ENCODE measurements at regions not wholly inside any gene's neighbourhood (a gene's known extent, or its start where the extent isn't known, plus 50 kb on each side); places are given as distances from the start of the nearest gene placed in this dataset.

- no peak for TF ChIP-seq CEBPB (IDR thresholded peaks at IDR 0.05)
- no peak for TF ChIP-seq YY1 (IDR thresholded peaks at IDR 0.05; ENCODE audit: low read depth)
- TF ChIP-seq MAX (IDR thresholded peaks at IDR 0.05), result no peak
- no peak; the same call in 1 of the 2 replicates for TF ChIP-seq RAD21 (IDR thresholded peaks at IDR 0.05; ENCODE audit: low read depth)
- TF ChIP-seq TCF12 (IDR thresholded peaks at IDR 0.05; ENCODE audit: low read depth), result no peak
- no peak for TF ChIP-seq ZBTB7A (IDR thresholded peaks at IDR 0.05; ENCODE audit: low read depth)
- no peak for TF ChIP-seq NFIC (IDR thresholded peaks at IDR 0.05)
- TF ChIP-seq CREB1 (IDR thresholded peaks at IDR 0.05; ENCODE audit: low read depth), result no peak
Measured at GRCh38 chr21:20570824-20571232, 427.4 kb upstream of the NCAM2 start.

- TF ChIP-seq YY1 (IDR thresholded peaks at IDR 0.05; ENCODE audit: low read depth) (no peak), MAX (IDR thresholded peaks at IDR 0.05) (no peak), TCF12 (IDR thresholded peaks at IDR 0.05; ENCODE audit: low read depth) (no peak), REST (IDR thresholded peaks at IDR 0.05; ENCODE audit: low read depth) (no peak), USF1 (IDR thresholded peaks at IDR 0.05) (no peak), RAD21 (IDR thresholded peaks at IDR 0.05; ENCODE audit: low read depth) (no peak), CEBPB (IDR thresholded peaks at IDR 0.05) (no peak), EGR1 (IDR thresholded peaks at IDR 0.05) (no peak), ZBTB7A (IDR thresholded peaks at IDR 0.05; ENCODE audit: low read depth) (no peak), EP300 (IDR thresholded peaks at IDR 0.05; ENCODE audit: borderline replicate concordance) (no peak), FOXM1 (IDR thresholded peaks at IDR 0.05; ENCODE audit: borderline replicate concordance, low read depth) (no peak), CREB1 (IDR thresholded peaks at IDR 0.05; ENCODE audit: low read depth) (no peak), TAF1 (IDR thresholded peaks at IDR 0.05; ENCODE audit: low read depth) (no peak), TEAD4 (IDR thresholded peaks at IDR 0.05) (no peak), NFIC (IDR thresholded peaks at IDR 0.05) (no peak)
Measured at GRCh38 chr21:20572582-20572981, 425.6 kb upstream of the NCAM2 start.

- TF ChIP-seq MAX (IDR thresholded peaks at IDR 0.05) (no peak), YY1 (IDR thresholded peaks at IDR 0.05; ENCODE audit: low read depth) (no peak), CEBPB (IDR thresholded peaks at IDR 0.05) (no peak), USF1 (IDR thresholded peaks at IDR 0.05) (no peak), EGR1 (IDR thresholded peaks at IDR 0.05) (no peak), TEAD4 (IDR thresholded peaks at IDR 0.05) (no peak), EP300 (IDR thresholded peaks at IDR 0.05; ENCODE audit: borderline replicate concordance) (no peak), TAF1 (IDR thresholded peaks at IDR 0.05; ENCODE audit: low read depth) (no peak), CREB1 (IDR thresholded peaks at IDR 0.05; ENCODE audit: low read depth) (no peak), REST (IDR thresholded peaks at IDR 0.05; ENCODE audit: low read depth) (no peak), ZBTB7A (IDR thresholded peaks at IDR 0.05; ENCODE audit: low read depth) (no peak), RAD21 (IDR thresholded peaks at IDR 0.05; ENCODE audit: low read depth) (no peak), FOXM1 (IDR thresholded peaks at IDR 0.05; ENCODE audit: borderline replicate concordance, low read depth) (no peak), TCF12 (IDR thresholded peaks at IDR 0.05; ENCODE audit: low read depth) (no peak), NFIC (IDR thresholded peaks at IDR 0.05) (no peak)
Measured at GRCh38 chr21:20581361-20581760, 416.8 kb upstream of the NCAM2 start.

- no peak for TF ChIP-seq USF1 (IDR thresholded peaks at IDR 0.05)
- TF ChIP-seq ZBTB7A (IDR thresholded peaks at IDR 0.05; ENCODE audit: low read depth), result no peak
- no peak for TF ChIP-seq EGR1 (IDR thresholded peaks at IDR 0.05)
- no peak for TF ChIP-seq TEAD4 (IDR thresholded peaks at IDR 0.05)
Measured at GRCh38 chr21:20591284-20591683, 406.9 kb upstream of the NCAM2 start.

- TF ChIP-seq YY1 (IDR thresholded peaks at IDR 0.05; ENCODE audit: low read depth) (no peak), CEBPB (IDR thresholded peaks at IDR 0.05) (no peak)
Measured at GRCh38 chr21:20592463-20592862, 405.7 kb upstream of the NCAM2 start.

- TF ChIP-seq NFIC (IDR thresholded peaks at IDR 0.05) (no peak), EP300 (IDR thresholded peaks at IDR 0.05; ENCODE audit: borderline replicate concordance) (no peak), EGR1 (IDR thresholded peaks at IDR 0.05) (no peak), REST (IDR thresholded peaks at IDR 0.05; ENCODE audit: low read depth) (no peak), FOXM1 (IDR thresholded peaks at IDR 0.05; ENCODE audit: borderline replicate concordance, low read depth) (no peak), TAF1 (IDR thresholded peaks at IDR 0.05; ENCODE audit: low read depth) (no peak), TCF12 (IDR thresholded peaks at IDR 0.05; ENCODE audit: low read depth) (no peak), CREB1 (IDR thresholded peaks at IDR 0.05; ENCODE audit: low read depth) (no peak), USF1 (IDR thresholded peaks at IDR 0.05) (no peak), YY1 (IDR thresholded peaks at IDR 0.05; ENCODE audit: low read depth) (no peak), RAD21 (IDR thresholded peaks at IDR 0.05; ENCODE audit: low read depth) (no peak), TEAD4 (IDR thresholded peaks at IDR 0.05) (no peak), MAX (IDR thresholded peaks at IDR 0.05) (no peak)
Measured at GRCh38 chr21:20603236-20603635, 395.0 kb upstream of the NCAM2 start.
